Smooth muscle cell (in vitro differentiated cells): ENCODE measurements at regions not wholly inside any gene's neighbourhood (a gene's known extent, or its start where the extent isn't known, plus 50 kb on each side); places are given as distances from the start of the nearest gene placed in this dataset.

ENCODE experiments used
- DNase-seq: peaks from one replicate; lab custom pipeline; 2025; ENCODE audit not compliant: unreplicated experiment; lab: John Stamatoyannopoulos, UW
- H2AFZ ChIP-seq: fragments of 200-600 bp; sonication (generic); 2 replicates; pipeline ENCODE4 v1.6.0; 2016; ENCODE audit warnings: antibody characterized with exemption, low read depth, mild to moderate bottlenecking
- H3F3A ChIP-seq: fragments of 200-600 bp; sonication (generic); 2 replicates; pipeline ENCODE4 v1.6.0; 2017; ENCODE audit warnings: antibody characterized with exemption, low read depth
- H3K27ac ChIP-seq: fragments of 200-600 bp; sonication (generic); 2 replicates; pipeline ENCODE4 v1.5.1; 2016; ENCODE audit warnings: low read depth, mild to moderate bottlenecking
- H3K27me3 ChIP-seq: fragments of 200-600 bp; sonication (generic); 2 replicates; pipeline ENCODE4 v1.6.1; 2016; ENCODE audit warnings: low read depth, mild to moderate bottlenecking
- H3K36me3 ChIP-seq: fragments of 200-600 bp; sonication (generic); 2 replicates; pipeline ENCODE4 v1.5.1; 2016; ENCODE audit warnings: low read depth
- H3K4me1 ChIP-seq: fragments of 200-600 bp; sonication (generic); 2 replicates; pipeline ENCODE4 v1.5.1; 2016; ENCODE audit warnings: low read depth
- H3K4me2 ChIP-seq: fragments of 200-600 bp; sonication (generic); 2 replicates; pipeline ENCODE4 v1.6.0; 2016; ENCODE audit warnings: mild to moderate bottlenecking
- H3K4me3 ChIP-seq: fragments of 200-600 bp; sonication (generic); 2 replicates; pipeline ENCODE4 v1.5.1; 2016; ENCODE audit warnings: mild to moderate bottlenecking
- H3K79me2 ChIP-seq: fragments of 200-600 bp; sonication (generic); 2 replicates; pipeline ENCODE4 v1.6.0; 2016; ENCODE audit warnings: low read depth, mild to moderate bottlenecking
- H3K9ac ChIP-seq: fragments of 200-600 bp; sonication (generic); 2 replicates; pipeline ENCODE4 v1.6.0; 2016; ENCODE audit warnings: low read depth
- H3K9me3 ChIP-seq: fragments of 200-600 bp; sonication (generic); replicated peaks from 2 replicates; pipeline ENCODE4 v1.5.1; 2016; ENCODE audit warnings: low read depth
- H4K20me1 ChIP-seq: fragments of 200-600 bp; sonication (generic); 2 replicates; pipeline ENCODE4 v1.6.0; 2016; ENCODE audit warnings: low read depth
- CTCF ChIP-seq: fragments of 200-600 bp; sonication (generic); IDR thresholded peaks from 2 replicates; pipeline ENCODE4 v1.5.1; 2017; ENCODE audit warnings: borderline replicate concordance, mild to moderate bottlenecking, antibody characterized with exemption; ENCODE audit not compliant: insufficient read depth, poor library complexity, severe bottlenecking
- WGBS: methylation state at CpG from one replicate; pipeline ENCODE4 v1.1.7; 2016; ENCODE audit warnings: low lambda C conversion rate; 5-methylcytosine and 5-hydroxymethylcytosine counted together

DNA sequence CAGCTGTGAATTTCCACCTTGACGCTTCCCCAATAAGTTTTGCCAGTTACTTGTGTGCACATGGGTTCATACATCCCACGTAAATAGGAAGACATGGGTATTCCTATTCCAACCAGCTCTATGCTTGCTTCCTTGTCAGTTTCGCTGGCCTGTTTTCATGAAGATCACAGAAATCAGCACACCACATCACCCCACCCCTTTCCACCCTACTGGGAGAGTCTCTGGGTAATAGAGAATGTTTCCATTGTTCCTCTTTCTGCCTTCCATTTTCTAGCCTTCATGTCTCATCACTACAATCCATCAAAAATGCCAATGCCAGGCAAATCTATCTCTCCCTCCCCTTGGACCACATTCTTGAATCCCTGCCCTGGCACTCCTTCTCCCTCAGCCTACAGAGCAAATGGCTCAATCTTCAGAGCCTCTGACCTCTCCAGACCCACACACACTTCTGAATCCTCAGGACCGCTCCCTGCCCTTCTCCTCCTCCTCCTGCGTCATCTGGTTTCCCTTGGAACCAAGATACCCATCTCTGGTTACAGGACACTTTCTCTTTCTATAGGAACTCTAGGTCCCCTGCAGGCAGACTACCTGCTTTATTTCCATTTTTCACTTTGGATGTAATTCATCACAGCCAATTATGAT is 323.3 kb downstream of the DHX15 start:
- Histone ChIP-seq H3F3A (peaks cover 5% of the 10 kb centered on the region), H3K27me3 (peaks cover 5% of the 10 kb centered on the region), H3K9ac (no peak overlapping the region), H3K4me1 (peaks cover 25% of the 10 kb centered on the region), H3K4me3 (no peak overlapping the region), H3K9me3 (no peaks in the 10 kb centered on the region), H3K4me2 (no peak overlapping the region), H2AFZ (no peak overlapping the region), H3K79me2 (no peaks in the 10 kb centered on the region), H3K36me3 (no peaks in the 10 kb centered on the region), H3K27ac (no peak overlapping the region), H4K20me1 (no peaks in the 10 kb centered on the region)
- DNase-seq, result no peak
- no peak for TF ChIP-seq CTCF
- WGBS, result 86% methylated on average over 5 of the region's 5 CpGs

- 59% methylated on average over 8 of the region's 8 CpGs for WGBS
Observed at GRCh38 chr4:24260133-24260715, 324.1 kb downstream of the DHX15 start.

DNA sequence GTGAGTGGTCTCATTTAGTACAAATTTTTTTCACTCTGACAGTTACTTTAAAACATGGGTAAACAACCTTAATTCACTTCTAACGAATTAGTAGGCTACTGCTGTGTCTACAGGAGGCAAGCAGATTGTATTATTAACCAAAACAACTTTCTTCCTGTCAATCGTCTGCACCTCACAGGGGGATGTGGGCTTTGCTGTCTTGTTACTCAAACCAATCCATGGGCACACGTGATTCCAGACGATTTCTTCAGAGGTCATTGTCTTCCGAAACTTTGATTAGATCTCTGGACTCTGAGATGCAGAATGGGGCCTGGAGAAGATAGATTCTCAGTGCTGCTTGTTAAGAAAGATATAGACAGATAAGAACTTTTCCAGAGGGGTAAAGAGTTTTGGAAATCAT is 327.8 kb downstream of the DHX15 start:
- Histone ChIP-seq H3F3A (no peaks in the 10 kb centered on the region), H3K4me2 (no peak overlapping the region)

More at GRCh38 chr4:24260133-24260715, 324.1 kb downstream of the DHX15 start:
- Histone ChIP-seq H3K79me2 (no peaks in the 10 kb centered on the region), H3K4me2 (no peak overlapping the region), H3K27me3 (peaks cover 5% of the 10 kb centered on the region), H4K20me1 (no peaks in the 10 kb centered on the region), H3K9me3 (no peaks in the 10 kb centered on the region), H3K9ac (no peak overlapping the region), H3F3A (no peaks in the 10 kb centered on the region), H3K4me1 (peaks cover 17% of the 10 kb centered on the region), H3K4me3 (no peak overlapping the region), H3K36me3 (no peaks in the 10 kb centered on the region), H3K27ac (no peak overlapping the region), H2AFZ (no peak overlapping the region)
- DNase-seq, result no peak
- no peak for TF ChIP-seq CTCF

More for the DNA sequence above, 327.8 kb downstream of the DHX15 start:
- no peaks in the 10 kb centered on the region for H4K20me1 ChIP-seq
- no peak overlapping the region for H3K27ac ChIP-seq
- no peak for TF ChIP-seq CTCF
- no peak overlapping the region for H2AFZ ChIP-seq
- peaks cover 5% of the 10 kb centered on the region for H3K27me3 ChIP-seq
- no peaks in the 10 kb centered on the region for H3K36me3 ChIP-seq
- H3K4me1 ChIP-seq, result peaks cover 6% of the 10 kb centered on the region
- no peak for DNase-seq
- 40% methylated on average over 5 of the region's 5 CpGs for whole genome bisulfite sequencing
- H3K9ac ChIP-seq, result no peak overlapping the region
- no peaks in the 10 kb centered on the region for H3K9me3 ChIP-seq
- no peak overlapping the region for H3K4me3 ChIP-seq
- H3K79me2 ChIP-seq, result no peaks in the 10 kb centered on the region
